HL-60 (cell line): ENCODE measurements at regions not wholly inside any gene's neighbourhood (a gene's known extent, or its start where the extent isn't known, plus 50 kb on each side); places are given as distances from the start of the nearest gene placed in this dataset.
"Not testable (repeated sequence)": the region's sequence is repeated elsewhere in the genome, so short reads cannot be mapped to it uniquely, and the experiment has no call there.

Source experiments
- DNase-seq, 2 experiments: peaks; one replicate each; pipeline ENCODE4 v3.0.0-alpha.2; 2010 to 2020; ENCODE audit warnings: low read depth in 1 of 2, low spot score in 1 of 2
- H3K27ac ChIP-seq: fragments of 250-450 bp; sonication (Bioruptor Pico); replicated peaks from 2 replicates; pipeline ENCODE4 v1.5.1; 2020; ENCODE audit warnings: mild to moderate bottlenecking, moderate library complexity
- H3K27me3 ChIP-seq: fragments of 250-450 bp; sonication (Bioruptor Pico); 2 replicates; pipeline ENCODE4 v1.5.1; 2021; ENCODE audit warnings: mild to moderate bottlenecking, moderate library complexity; ENCODE audit not compliant: insufficient read depth, poor library complexity, severe bottlenecking
- H3K4me3 ChIP-seq: replicated peaks from 2 replicates; pipeline ENCODE4 v1.5.1; 2011; ENCODE audit warnings: mild to moderate bottlenecking, control low read depth, low read length; ENCODE audit not compliant: insufficient read depth
- GABPA ChIP-seq: IDR thresholded peaks from 2 replicates; pipeline ENCODE4 v1.6.1; 2012; ENCODE audit warnings: low read depth
- POLR2AphosphoS5 ChIP-seq: IDR thresholded peaks from 2 replicates; pipeline ENCODE4 v1.6.1; 2012; ENCODE audit warnings: low read depth
- SPI1 ChIP-seq: IDR thresholded peaks from 2 replicates; pipeline ENCODE4 v1.6.1; 2012; ENCODE audit warnings: low read depth, mild to moderate bottlenecking, borderline replicate concordance
- TF ChIP-seq, protein P1 (sequence below): IDR thresholded peaks from 2 replicates; pipeline ENCODE4 v1.6.1; 2012; ENCODE audit warnings: low read depth; ENCODE audit not compliant: insufficient replicate concordance
- TF ChIP-seq, protein P2 (sequence below): IDR thresholded peaks from one replicate; pipeline ENCODE4 v1.5.1; 2011; ENCODE audit warnings: low read length, control low read depth, inconsistent platforms; ENCODE audit not compliant: insufficient read depth

DNA sequence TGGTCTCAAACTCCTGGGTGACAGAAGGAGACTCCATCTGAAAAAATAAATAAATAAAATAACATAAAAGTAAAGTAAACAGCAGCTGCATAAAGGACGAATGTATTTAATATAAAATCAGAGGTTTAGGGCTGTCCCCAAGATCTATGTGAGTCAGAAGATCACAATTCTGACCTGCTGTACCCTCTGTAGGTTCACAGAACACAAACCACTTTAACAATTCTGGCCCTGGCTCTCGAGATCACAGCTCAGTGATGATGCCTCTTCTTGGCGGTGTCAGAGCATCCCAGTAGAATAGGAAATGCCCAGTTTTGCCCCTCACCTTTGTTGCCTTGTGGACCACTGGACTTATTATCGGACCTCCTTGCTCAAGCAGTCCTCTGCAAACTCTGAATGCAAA is 380.9 kb downstream of the TLE1 start:
- Histone ChIP-seq H3K27me3 (no peaks in the 10 kb centered on the region), H3K27ac (no peak overlapping the region), H3K4me3 (no peak overlapping the region)
- TF ChIP-seq SPI1, result no peak
- TF ChIP-seq GABPA, result no peak
- TF ChIP-seq, protein P1, sequence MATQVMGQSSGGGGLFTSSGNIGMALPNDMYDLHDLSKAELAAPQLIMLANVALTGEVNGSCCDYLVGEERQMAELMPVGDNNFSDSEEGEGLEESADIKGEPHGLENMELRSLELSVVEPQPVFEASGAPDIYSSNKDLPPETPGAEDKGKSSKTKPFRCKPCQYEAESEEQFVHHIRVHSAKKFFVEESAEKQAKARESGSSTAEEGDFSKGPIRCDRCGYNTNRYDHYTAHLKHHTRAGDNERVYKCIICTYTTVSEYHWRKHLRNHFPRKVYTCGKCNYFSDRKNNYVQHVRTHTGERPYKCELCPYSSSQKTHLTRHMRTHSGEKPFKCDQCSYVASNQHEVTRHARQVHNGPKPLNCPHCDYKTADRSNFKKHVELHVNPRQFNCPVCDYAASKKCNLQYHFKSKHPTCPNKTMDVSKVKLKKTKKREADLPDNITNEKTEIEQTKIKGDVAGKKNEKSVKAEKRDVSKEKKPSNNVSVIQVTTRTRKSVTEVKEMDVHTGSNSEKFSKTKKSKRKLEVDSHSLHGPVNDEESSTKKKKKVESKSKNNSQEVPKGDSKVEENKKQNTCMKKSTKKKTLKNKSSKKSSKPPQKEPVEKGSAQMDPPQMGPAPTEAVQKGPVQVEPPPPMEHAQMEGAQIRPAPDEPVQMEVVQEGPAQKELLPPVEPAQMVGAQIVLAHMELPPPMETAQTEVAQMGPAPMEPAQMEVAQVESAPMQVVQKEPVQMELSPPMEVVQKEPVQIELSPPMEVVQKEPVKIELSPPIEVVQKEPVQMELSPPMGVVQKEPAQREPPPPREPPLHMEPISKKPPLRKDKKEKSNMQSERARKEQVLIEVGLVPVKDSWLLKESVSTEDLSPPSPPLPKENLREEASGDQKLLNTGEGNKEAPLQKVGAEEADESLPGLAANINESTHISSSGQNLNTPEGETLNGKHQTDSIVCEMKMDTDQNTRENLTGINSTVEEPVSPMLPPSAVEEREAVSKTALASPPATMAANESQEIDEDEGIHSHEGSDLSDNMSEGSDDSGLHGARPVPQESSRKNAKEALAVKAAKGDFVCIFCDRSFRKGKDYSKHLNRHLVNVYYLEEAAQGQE, result no peak
- TF ChIP-seq, protein P2, sequence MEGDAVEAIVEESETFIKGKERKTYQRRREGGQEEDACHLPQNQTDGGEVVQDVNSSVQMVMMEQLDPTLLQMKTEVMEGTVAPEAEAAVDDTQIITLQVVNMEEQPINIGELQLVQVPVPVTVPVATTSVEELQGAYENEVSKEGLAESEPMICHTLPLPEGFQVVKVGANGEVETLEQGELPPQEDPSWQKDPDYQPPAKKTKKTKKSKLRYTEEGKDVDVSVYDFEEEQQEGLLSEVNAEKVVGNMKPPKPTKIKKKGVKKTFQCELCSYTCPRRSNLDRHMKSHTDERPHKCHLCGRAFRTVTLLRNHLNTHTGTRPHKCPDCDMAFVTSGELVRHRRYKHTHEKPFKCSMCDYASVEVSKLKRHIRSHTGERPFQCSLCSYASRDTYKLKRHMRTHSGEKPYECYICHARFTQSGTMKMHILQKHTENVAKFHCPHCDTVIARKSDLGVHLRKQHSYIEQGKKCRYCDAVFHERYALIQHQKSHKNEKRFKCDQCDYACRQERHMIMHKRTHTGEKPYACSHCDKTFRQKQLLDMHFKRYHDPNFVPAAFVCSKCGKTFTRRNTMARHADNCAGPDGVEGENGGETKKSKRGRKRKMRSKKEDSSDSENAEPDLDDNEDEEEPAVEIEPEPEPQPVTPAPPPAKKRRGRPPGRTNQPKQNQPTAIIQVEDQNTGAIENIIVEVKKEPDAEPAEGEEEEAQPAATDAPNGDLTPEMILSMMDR, result no peak
- no peak for TF ChIP-seq POLR2AphosphoS5
- DNase-seq, result no peak

DNA sequence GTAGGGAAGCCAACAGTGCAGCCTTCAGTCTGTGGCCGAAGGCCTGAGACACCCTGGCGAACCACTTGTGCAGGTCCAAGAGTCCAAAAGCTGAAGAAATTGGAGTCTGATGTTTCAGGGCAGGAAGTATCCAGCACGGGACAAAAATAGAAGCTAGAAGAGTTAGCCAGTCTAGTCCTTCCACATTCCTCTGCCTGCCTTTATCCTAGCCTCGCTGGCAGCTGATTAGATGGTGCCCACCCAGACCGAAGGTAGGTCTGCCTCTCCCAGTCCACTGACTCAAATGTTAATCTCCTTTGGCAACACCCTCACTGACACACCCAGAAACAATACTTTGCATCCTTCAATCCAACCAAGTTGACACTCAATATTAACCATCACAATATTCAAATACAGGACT is 381.6 kb downstream of the TLE1 start:
- H3K4me3 ChIP-seq, DNase-seq, H3K27me3 ChIP-seq, H3K27ac ChIP-seq: not testable (repeated sequence)

DNA sequence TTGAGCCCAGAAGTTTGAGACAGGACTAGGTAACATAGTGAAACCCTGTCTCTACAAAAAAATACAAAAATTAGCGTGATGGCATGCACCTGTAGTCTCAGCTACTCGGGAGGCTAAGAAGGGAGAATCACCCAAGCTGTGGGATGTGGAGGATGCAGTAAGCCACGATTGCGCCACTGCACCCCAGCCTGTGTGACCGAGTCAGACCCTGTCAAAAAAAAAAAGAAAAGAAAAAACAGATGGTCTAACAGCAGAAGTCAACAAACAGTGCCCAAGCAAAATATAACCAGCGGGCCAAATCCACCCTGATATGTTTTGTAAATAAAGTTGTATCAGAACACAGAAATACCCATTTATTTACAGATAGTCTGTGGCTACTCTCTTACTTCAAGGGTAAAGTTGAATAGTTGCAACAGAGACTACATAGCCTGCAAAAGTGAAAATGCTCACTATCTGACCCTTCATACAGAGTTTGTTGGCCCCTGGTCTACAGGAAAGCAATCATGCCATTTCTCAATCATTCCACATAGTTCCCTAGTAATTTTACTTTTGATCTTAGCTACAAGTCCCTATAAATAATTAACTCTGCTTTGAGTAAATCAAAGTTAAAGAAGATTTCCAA is 383.7 kb downstream of the TLE1 start:
- Histone ChIP-seq H3K4me3 (no peak overlapping the region), H3K27me3 (no peaks in the 10 kb centered on the region), H3K27ac (no peak overlapping the region)
- no peak for TF ChIP-seq POLR2AphosphoS5
- DNase-seq, result no peak

DNA sequence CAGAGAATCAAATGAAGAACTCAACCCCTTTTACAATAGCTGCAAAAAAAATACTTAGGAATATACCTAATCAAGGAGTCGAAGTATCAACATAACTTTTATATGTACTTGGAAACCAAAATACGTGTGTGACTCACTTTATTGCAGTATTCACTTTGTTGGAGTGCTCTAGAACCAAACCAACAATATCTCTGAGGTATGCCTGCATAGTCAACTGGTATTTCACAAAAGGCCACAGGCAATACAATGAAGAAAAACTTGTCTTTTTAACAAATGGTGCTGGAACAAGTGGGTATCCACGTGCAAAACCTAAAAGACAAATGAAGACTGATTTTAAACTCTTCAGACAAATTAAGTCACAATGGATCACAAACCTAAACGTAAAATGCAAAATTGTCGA is 385.7 kb downstream of the TLE1 start:
- Histone ChIP-seq H3K27ac (no peak overlapping the region), H3K4me3 (no peak overlapping the region), H3K27me3 (no peaks in the 10 kb centered on the region)
- DNase-seq, result no peak
- no peak for TF ChIP-seq GABPA
- TF ChIP-seq POLR2AphosphoS5, result no peak
- TF ChIP-seq, protein P1, result no peak
- TF ChIP-seq, protein P2, result no peak
- no peak for TF ChIP-seq SPI1

DNA sequence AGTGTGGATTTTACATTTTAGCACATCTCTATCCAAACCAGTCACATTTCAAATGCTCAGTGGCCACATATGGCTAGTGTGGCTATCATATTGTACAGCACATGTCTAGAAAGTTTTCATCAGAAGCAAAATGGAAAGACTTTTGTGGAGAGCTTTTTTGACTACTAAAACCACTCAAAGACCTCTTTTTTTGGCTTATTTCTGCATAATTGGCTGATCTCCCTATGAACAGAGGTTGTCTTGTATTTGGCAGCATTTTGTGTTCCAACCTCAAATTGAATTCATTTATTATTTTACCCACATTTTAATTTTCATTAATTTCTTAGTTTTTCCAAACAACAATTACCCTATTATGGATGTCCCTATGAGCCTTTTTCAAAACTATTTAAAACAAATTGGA is 395.7 kb downstream of the TLE1 start:
- Histone ChIP-seq H3K4me3 (no peak overlapping the region), H3K27me3 (no peaks in the 10 kb centered on the region), H3K27ac (no peak overlapping the region)
- TF ChIP-seq, protein P2, result no peak
- TF ChIP-seq SPI1 (no peak), POLR2AphosphoS5 (no peak), GABPA (no peak)
- TF ChIP-seq, protein P1, result no peak
- no peak for DNase-seq
